ENCODE measurements at regions not wholly inside any gene's neighbourhood (a gene's known extent, or its start where the extent isn't known, plus 50 kb on each side); places are given as distances from the start of the nearest gene placed in this dataset.

- dilution Hi-C loops (cut with MboI; ENCODE audit: extremely low pct_ligation_motif_present, low sequenced_read_pairs) (no loop called here), intact Hi-C loops (cut with micrococcal nuclease) (no loop called here)
- peaks cover 0 to 5% of the 10 kb centered on the region in 2 experiments for H3K27me3 ChIP-seq (ENCODE audit: control insufficient read depth in 2 of 2, insufficient read depth in 2 of 2, low read length in 2 of 2)
- no peak overlapping the region for H2AFZ ChIP-seq (ENCODE audit: low read depth, low read length)
- H3K79me2 ChIP-seq (ENCODE audit: control insufficient read depth, insufficient read depth, low read length): no peaks in the 10 kb centered on the region
- H3K4me1 ChIP-seq (ENCODE audit: control insufficient read depth, extremely low read depth, insufficient read depth, low read length): no peaks in the 10 kb centered on the region
- FAIRE-seq (no peak), DNase-seq (ENCODE audit: low read depth, low spot score) (no peak)
- POLR2A ChIA-PET: no interaction called here
- no peak for TF ChIP-seq MAX (IDR thresholded peaks at IDR 0.05; ENCODE audit: insufficient read depth, insufficient read length)
- no peak for TF ChIP-seq MYC (IDR thresholded peaks at IDR 0.05; ENCODE audit: low read depth, low read length)
- TF ChIP-seq GATA2 (IDR thresholded peaks at IDR 0.05; ENCODE audit: insufficient read depth, insufficient read length, low read depth, low read length): no peak
- TF ChIP-seq CTCF (IDR thresholded peaks at IDR 0.05; ENCODE audit: extremely low read depth in 1 of 2, insufficient read depth in 1 of 2, low read depth in 1 of 2, low read length in 2 of 2): no peak
- TF ChIP-seq FOS (IDR thresholded peaks at IDR 0.05; ENCODE audit: borderline replicate concordance, insufficient read depth, low read length): no peak
- TF ChIP-seq POLR2A (IDR thresholded peaks at IDR 0.05; ENCODE audit: low read depth, low read length): no peak
- TF ChIP-seq POLR2AphosphoS5 (IDR thresholded peaks at IDR 0.05; ENCODE audit: insufficient read depth, low read depth, low read length): no peak
- TF ChIP-seq JUN (IDR thresholded peaks at IDR 0.05; ENCODE audit: borderline replicate concordance, insufficient read depth, insufficient read length, low read depth): no peak
- no peak for TF ChIP-seq EZH2 (IDR thresholded peaks at IDR 0.05; ENCODE audit: borderline replicate concordance, low read depth, low read length, severe bottlenecking)
- H3K4me2 ChIP-seq (ENCODE audit: insufficient read depth, low read length): no peak overlapping the region
- H4K20me1 ChIP-seq (replicated peaks; ENCODE audit: control insufficient read depth, extremely low read depth, insufficient read depth, low read length): no peaks in the 10 kb centered on the region
- no peak overlapping the region for H3K27ac ChIP-seq (ENCODE audit: insufficient read depth, low read depth, low read length)
- H3K9me1 ChIP-seq (replicated peaks; ENCODE audit: control insufficient read depth, extremely low read depth, insufficient read depth, low read length): no peaks in the 10 kb centered on the region
- no peaks in the 10 kb centered on the region for H3K9me3 ChIP-seq (replicated peaks; ENCODE audit: control insufficient read depth, insufficient read depth, low read length)
- H3K9ac ChIP-seq (replicated peaks; ENCODE audit: extremely low read depth, insufficient read depth, low read length): no peak overlapping the region
- CTCF ChIA-PET: no interaction called here
- H3K4me3 ChIP-seq (replicated peaks in 1 of 3; ENCODE audit: insufficient read depth in 1 of 3, low read depth in 1 of 3, low read length in 3 of 3): no peak overlapping the region
- no TSS peak for BruUV-seq (replicated peaks)
- no peaks in the 10 kb centered on the region for H3K36me3 ChIP-seq (ENCODE audit: control insufficient read depth in 2 of 2, extremely low read depth in 1 of 2, insufficient read depth in 2 of 2, low read length in 2 of 2)
These were observed 99.5 kb downstream of the NEDD1 start for GRCh38 chr12:97006585-97006984.
